Loucy (cell line): ENCODE measurements at regions not wholly inside any gene's neighbourhood (a gene's known extent, or its start where the extent isn't known, plus 50 kb on each side); places are given as distances from the start of the nearest gene placed in this dataset.

Source experiments
- EZH2phosphoT487 ChIP-seq: fragments of 200-600 bp; IDR thresholded peaks from 2 replicates; pipeline ENCODE4 v1.6.1; 2018; ENCODE audit warnings: antibody characterized with exemption, mild to moderate bottlenecking, moderate library complexity, borderline replicate concordance
- TF ChIP-seq, protein P1 (sequence below): fragments of 200-600 bp; sonication (generic); conservative IDR thresholded peaks from 2 replicates; pipeline ENCODE4 v1.5.1; 2014; ENCODE audit warnings: mild to moderate bottlenecking, antibody characterized with exemption, low read length

DNA sequence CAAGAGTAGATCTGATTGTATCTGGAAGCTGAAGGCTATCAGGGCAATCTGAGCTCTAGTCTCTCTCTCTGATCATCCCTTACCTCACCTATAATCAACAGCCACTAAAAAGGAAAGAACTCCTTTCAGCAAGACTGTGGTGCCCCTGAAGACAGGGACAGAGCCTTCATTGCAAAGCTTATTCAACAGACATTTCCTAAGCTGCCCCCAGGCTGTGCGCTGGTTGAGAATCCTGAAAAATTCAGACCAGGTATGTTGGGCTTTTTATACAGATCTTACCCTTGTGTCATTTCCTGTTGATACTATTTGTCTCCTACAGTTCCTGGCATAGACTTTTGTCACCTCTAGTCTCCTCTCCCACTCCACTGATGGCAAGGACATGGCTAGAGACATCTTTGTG lies 63.3 kb upstream of the PLA2G4A start:
- no peak for TF ChIP-seq EZH2phosphoT487
- TF ChIP-seq, protein P1, sequence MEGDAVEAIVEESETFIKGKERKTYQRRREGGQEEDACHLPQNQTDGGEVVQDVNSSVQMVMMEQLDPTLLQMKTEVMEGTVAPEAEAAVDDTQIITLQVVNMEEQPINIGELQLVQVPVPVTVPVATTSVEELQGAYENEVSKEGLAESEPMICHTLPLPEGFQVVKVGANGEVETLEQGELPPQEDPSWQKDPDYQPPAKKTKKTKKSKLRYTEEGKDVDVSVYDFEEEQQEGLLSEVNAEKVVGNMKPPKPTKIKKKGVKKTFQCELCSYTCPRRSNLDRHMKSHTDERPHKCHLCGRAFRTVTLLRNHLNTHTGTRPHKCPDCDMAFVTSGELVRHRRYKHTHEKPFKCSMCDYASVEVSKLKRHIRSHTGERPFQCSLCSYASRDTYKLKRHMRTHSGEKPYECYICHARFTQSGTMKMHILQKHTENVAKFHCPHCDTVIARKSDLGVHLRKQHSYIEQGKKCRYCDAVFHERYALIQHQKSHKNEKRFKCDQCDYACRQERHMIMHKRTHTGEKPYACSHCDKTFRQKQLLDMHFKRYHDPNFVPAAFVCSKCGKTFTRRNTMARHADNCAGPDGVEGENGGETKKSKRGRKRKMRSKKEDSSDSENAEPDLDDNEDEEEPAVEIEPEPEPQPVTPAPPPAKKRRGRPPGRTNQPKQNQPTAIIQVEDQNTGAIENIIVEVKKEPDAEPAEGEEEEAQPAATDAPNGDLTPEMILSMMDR, result no peak
